ENCODE measurements at regions not wholly inside any gene's neighbourhood (a gene's known extent, or its start where the extent isn't known, plus 50 kb on each side); places are given as distances from the start of the nearest gene placed in this dataset.
"Not testable (repeated sequence)": the region's sequence is repeated elsewhere in the genome, so short reads cannot be mapped to it uniquely, and the experiment has no call there.

- no peak for DNase-seq (ENCODE audit: low read depth)
- no peak for TF ChIP-seq CTCF (IDR thresholded peaks at IDR 0.05; ENCODE audit: low read length, missing control alignments)
- H3K4me3 ChIP-seq (replicated peaks; ENCODE audit: low read depth, low read length), result no peak overlapping the region
Observed at GRCh38 chr1:199616947-199617346, 410.6 kb upstream of the NR5A2 start.

- DNase-seq (ENCODE audit: low read depth), result no peak
- no peak overlapping the region for H3K4me3 ChIP-seq (replicated peaks; ENCODE audit: low read depth, low read length)
- TF ChIP-seq CTCF (IDR thresholded peaks at IDR 0.05; ENCODE audit: low read length, missing control alignments), result no peak
Observed at GRCh38 chr1:199619223-199619622, 408.3 kb upstream of the NR5A2 start.

- H3K4me3 ChIP-seq (replicated peaks; ENCODE audit: low read depth, low read length); DNase-seq (ENCODE audit: low read depth): not testable (repeated sequence)
Observed at GRCh38 chr1:199626228-199626627, 401.3 kb upstream of the NR5A2 start.

GRCh38 chr1:199629624-199630023 lies 397.9 kb upstream of the NR5A2 start:
- H3K4me3 ChIP-seq (replicated peaks; ENCODE audit: low read depth, low read length), result no peak overlapping the region
- TF ChIP-seq CTCF (IDR thresholded peaks at IDR 0.05; ENCODE audit: low read length, missing control alignments), result no peak
- DNase-seq (ENCODE audit: low read depth), result no peak

- TF ChIP-seq CTCF (IDR thresholded peaks at IDR 0.05; ENCODE audit: low read length, missing control alignments), result no peak
- no peak for DNase-seq (ENCODE audit: low read depth)
Observed at GRCh38 chr1:199639453-199639852, 388.1 kb upstream of the NR5A2 start.

GRCh38 chr1:199641531-199641930 lies 386.0 kb upstream of the NR5A2 start:
- no peak for DNase-seq (ENCODE audit: low read depth)

More at GRCh38 chr1:199639453-199639852, 388.1 kb upstream of the NR5A2 start:
- no peak overlapping the region for H3K4me3 ChIP-seq (replicated peaks; ENCODE audit: low read depth, low read length)

GRCh38 chr1:199644912-199645311 lies 382.6 kb upstream of the NR5A2 start:
- no peak overlapping the region for H3K4me3 ChIP-seq (replicated peaks; ENCODE audit: low read depth, low read length)
- no peak for TF ChIP-seq CTCF (IDR thresholded peaks at IDR 0.05; ENCODE audit: low read length, missing control alignments)
- DNase-seq (ENCODE audit: low read depth), result no peak

More at GRCh38 chr1:199641531-199641930, 386.0 kb upstream of the NR5A2 start:
- no peak overlapping the region for H3K4me3 ChIP-seq (replicated peaks; ENCODE audit: low read depth, low read length)
- no peak for TF ChIP-seq CTCF (IDR thresholded peaks at IDR 0.05; ENCODE audit: low read length, missing control alignments)
